ENCODE measurements at regions not wholly inside any gene's neighbourhood (a gene's known extent, or its start where the extent isn't known, plus 50 kb on each side); places are given as distances from the start of the nearest gene placed in this dataset.
"Not testable (repeated sequence)": the region's sequence is repeated elsewhere in the genome, so short reads cannot be mapped to it uniquely, and the experiment has no call there.

DNA sequence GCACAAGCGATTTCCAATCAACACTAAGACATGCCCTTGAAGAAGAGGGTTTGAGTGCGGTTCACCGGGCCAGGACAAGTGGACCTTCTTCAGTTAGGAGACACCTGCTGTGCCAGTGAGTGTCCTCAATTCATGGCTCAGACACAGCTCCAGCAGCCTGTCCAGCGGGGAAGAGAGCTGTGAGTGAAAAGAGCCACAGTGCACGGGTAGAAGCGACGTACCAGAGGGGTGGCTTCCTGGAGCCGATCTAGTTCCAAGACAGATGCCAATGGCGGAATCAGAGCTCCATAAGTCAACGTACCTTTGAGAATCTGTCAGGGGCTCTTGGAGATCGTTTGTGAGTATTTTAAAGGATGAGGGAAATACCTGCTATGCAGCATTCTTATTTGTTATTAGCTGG, 119.9 kb upstream of the SALL3 start:
- intact Hi-C loops (cut with DNase I), result no loop called here
- ATAC-seq (no peak), DNase-seq (no peak)

- DNase-seq, result no peak
- ATAC-seq, result no peak
- intact Hi-C loops (cut with DNase I), result no loop called here
Observed at GRCh38 chr18:78860117-78860516, 119.5 kb upstream of the SALL3 start.

DNA sequence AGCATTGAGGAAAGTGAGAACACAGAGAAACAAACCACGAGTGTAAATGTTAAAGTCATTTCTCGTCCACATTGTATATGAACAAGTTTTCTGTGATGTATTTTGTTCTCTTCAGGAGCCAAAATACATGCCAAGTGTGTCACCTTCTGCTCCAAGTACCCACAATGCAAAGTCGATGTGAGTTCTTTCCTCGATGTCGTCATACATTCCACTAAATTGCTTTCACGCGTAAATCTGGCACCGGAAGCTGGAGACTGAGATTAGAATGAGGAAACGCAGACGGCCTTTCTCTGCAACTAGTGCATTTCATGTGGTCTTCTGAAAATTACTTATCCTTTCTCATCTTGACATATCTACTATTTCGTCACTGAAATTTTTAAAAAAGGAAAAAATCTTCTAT, 118.5 kb upstream of the SALL3 start:
- ATAC-seq, result peak; percentile 22 to 50
- intact Hi-C loops (cut with DNase I), result no loop called here

GRCh38 chr18:78861706-78862105, 117.9 kb upstream of the SALL3 start:
- no peak for ATAC-seq
- no peak for DNase-seq
- intact Hi-C loops (cut with DNase I), result no loop called here

More for the DNA sequence above, 118.5 kb upstream of the SALL3 start:
- peak; percentile 62 for DNase-seq

DNA sequence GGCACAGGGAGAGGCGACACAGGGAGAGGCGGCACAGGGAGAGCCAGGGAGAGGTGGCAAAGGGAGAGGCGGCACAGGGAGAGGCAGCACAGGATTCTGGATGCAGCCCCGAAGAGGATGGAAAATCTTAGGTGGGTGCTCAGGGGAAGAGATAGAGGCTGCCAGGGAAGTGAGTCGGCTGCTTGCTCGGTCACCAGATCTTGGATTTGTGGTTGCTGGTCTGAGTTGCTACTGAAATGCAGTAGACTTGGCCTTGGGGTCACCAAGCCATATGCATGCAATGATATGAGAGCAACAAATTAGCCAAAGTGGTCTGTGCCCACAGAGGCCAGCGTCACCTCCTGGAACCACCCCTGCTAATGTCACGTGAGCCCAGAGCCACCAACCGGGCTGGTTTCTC, 117.2 kb upstream of the SALL3 start:
- ATAC-seq (no peak), DNase-seq (no peak)
- intact Hi-C loops (cut with DNase I), result no loop called here

DNA sequence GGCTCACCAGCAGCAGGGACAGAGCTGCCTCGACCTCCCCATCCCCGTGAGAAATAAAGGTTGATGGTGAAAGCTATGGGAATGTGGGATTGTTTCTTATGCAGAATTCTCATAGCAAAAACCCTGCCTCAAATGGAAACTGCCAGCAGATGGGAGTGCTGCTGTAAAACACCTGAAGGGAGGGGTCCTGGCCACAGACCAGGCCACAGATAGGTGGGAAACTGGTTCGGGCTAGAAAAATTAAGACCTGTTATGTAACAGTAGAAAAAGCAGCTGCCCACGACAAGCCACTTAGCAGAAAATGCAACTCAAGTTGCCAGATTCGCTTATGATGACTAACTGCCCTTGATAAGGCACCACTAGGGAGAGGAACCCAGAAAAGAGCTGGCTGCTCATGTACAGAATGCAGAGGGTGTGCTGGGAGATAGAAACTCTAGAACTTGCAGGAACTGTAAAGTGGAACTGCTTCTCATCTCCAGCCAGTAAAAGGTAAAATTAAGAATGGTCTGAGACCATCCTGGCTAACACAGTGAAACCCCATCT, 114.5 kb upstream of the SALL3 start:
- intact Hi-C loops (cut with DNase I), result no loop called here
- peak in 1 of 2 donors; percentile 65 for ATAC-seq
- no peak for DNase-seq

DNA sequence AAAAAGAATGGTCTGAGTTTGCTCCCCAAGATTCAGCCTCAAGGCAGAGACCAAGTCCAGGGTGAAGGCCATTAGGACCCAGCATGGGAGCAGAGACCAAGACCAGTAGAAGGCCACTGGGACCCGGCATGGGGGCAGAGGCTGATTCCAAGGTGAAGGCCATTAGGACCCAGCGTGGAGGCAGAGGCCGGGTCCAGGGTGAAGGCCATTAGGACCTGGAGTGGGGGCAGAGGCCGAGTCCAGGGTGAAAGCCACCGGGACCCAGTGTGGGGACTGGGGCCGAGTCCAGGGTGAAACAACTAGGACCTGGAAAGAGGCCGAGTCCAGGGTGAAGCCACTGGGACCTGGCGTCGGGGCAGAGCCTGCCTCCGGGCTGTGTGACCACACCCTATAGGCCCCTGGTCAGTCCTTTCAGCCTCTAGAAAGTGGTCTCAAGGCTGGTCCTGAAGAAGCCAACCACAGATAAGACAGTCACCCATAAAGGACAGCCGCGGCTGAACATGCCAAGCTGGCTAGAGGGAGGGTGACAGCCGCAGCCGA, 113.8 kb upstream of the SALL3 start:
- ATAC-seq, result no peak

GRCh38 chr18:78867131-78867530, 112.5 kb upstream of the SALL3 start:
- intact Hi-C loops (cut with DNase I), result no loop called here
- no peak for ATAC-seq
- DNase-seq, result no peak

More for the DNA sequence above, 113.8 kb upstream of the SALL3 start:
- DNase-seq, result no peak
- intact Hi-C loops (cut with DNase I), result no loop called here

DNA sequence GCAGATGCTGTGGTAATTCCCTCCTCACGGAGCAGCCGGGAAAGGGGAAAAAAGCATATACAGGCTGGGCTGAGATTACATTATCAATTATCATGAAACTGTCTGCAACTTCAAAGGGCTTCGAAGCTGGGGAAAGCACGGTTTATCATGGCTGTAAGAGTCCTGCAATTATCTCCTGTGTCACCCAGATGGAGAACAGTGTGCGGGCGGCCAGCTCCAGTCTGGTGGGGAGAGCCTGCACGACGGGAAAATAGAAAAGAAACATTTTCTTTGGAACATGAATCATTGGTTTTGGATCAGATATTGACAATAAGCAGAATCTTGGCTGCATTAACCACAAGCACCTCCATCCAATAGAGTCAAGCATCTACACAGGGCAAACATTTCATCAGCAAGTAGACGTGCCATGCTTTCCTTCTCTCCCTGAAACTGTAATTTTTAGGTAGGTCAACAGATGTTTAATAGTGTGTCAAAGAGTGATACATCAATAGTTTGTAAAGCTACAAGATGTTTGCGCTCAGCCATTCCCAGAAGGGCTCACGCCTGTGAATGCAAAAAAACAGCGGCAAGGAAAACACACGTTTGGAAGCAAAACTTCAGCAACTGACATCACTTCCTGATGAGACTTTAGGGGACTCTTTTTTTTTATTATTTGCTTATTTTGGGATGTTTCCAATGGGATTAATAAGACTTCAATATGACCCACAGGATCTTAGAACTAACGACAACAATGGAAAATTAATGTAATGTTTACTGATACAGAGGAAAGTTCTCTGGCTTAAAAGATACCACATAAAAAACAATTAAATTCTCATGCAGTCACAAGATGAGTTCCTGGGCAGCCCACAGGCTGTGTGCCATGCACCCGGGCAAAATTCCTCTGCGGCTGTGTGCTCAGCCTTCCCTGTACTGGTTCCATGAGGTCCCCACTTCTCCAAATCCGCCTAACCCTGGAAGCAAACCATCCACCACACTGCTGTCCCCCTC, 111.0 kb upstream of the SALL3 start:
- ATAC-seq (peak; percentile 35 to 77), DNase-seq (peak; percentile 48)
- intact Hi-C loops (cut with DNase I), result no loop called here

- DNase-seq, result peak; percentile 49
- intact Hi-C loops (cut with DNase I), result loop anchor here (5.0 to 10.0 kb wide), 2 partner anchors 371 to 373 kb away; no protein-coding TSS in a partner anchor
- ATAC-seq, result no peak
Observed at GRCh38 chr18:78871618-78872017, 108.0 kb upstream of the SALL3 start.

GRCh38 chr18:78873926-78874500, 105.6 kb upstream of the SALL3 start:
- no peak for DNase-seq
- ATAC-seq, result no peak
- intact Hi-C loops (cut with DNase I), result loop anchor here (5.0 to 10.0 kb wide), 2 partner anchors 368 to 371 kb away; no protein-coding TSS in a partner anchor

- intact Hi-C loops (cut with DNase I), result loop anchor here in 1 of 2 donors (10.0 kb wide), 1 partner anchor 370 kb away; no protein-coding TSS in a partner anchor
- ATAC-seq, result peak in 1 of 2 donors; percentile 45
- DNase-seq, result no peak
Observed at GRCh38 chr18:78875016-78875777, 104.4 kb upstream of the SALL3 start.

- intact Hi-C loops (cut with DNase I), result loop anchor here in 1 of 2 donors (10.0 kb wide), 1 partner anchor 369 kb away; no protein-coding TSS in a partner anchor
- ATAC-seq, result no peak
- no peak for DNase-seq
Observed at GRCh38 chr18:78875778-78876650, 103.6 kb upstream of the SALL3 start.

- DNase-seq (no peak), ATAC-seq (no peak)
- intact Hi-C loops (cut with DNase I), result loop anchor here in 1 of 2 donors (10.0 kb wide), 1 partner anchor 368 kb away; no protein-coding TSS in a partner anchor
Observed at GRCh38 chr18:78876868-78877267, 102.8 kb upstream of the SALL3 start.

DNA sequence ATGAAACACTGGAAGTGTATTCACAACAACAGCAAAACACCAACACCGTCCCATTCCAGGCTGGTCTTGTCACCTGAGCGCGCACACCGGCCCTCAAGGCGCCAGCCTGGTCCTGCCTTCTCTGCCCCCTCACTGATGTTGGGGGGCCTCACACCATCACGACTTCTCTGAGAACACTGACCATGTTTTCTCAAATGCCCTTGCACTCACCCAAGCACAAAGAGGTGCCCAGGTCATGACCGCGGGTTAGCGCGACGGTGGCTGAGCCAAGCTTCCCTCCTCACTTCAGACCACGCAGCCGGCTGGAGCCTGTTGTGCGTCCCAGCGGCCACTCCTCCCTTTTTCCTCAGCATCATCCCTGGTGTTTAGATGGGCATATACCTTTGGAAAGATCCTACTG, 101.3 kb upstream of the SALL3 start:
- no peak for ATAC-seq
- intact Hi-C loops (cut with DNase I), result loop anchor here in 1 of 2 donors (10.0 kb wide), 1 partner anchor 366 kb away; no protein-coding TSS in a partner anchor
- DNase-seq, result no peak

GRCh38 chr18:78879072-78879883, 100.3 kb upstream of the SALL3 start:
- ATAC-seq, DNase-seq: not testable (repeated sequence)
- intact Hi-C loops (cut with DNase I), result loop anchor here in 1 of 2 donors (10.0 kb wide), 1 partner anchor 366 kb away; no protein-coding TSS in a partner anchor

GRCh38 chr18:78882585-78882984, 97.0 kb upstream of the SALL3 start:
- no peak for DNase-seq
- intact Hi-C loops (cut with DNase I), result no loop called here

More at GRCh38 chr18:78882585-78882984, 97.0 kb upstream of the SALL3 start:
- no peak for ATAC-seq
